ENCODE measurements at regions not wholly inside any gene's neighbourhood (a gene's known extent, or its start where the extent isn't known, plus 50 kb on each side); places are given as distances from the start of the nearest gene placed in this dataset.

- TF ChIP-seq SMARCB1 (IDR thresholded peaks at IDR 0.05; ENCODE audit: insufficient read length, low read depth) (no peak), PHF8 (IDR thresholded peaks at IDR 0.05; ENCODE audit: borderline replicate concordance, low read length) (no peak), MAX (CRISPR knock-in tag; IDR thresholded peaks at IDR 0.05) (no peak), JUND (IDR thresholded peaks at IDR 0.05; ENCODE audit: borderline replicate concordance, low read depth, low read length) (no peak), JUND (tag; IDR thresholded peaks at IDR 0.05; ENCODE audit: borderline replicate concordance, low read depth, low read length) (no peak), TAF1 (IDR thresholded peaks at IDR 0.05; ENCODE audit: control insufficient read depth, extremely low read depth, insufficient read depth, low read length, severe bottlenecking) (no peak), ZC3H4 (CRISPR knock-in tag; IDR thresholded peaks at IDR 0.05; ENCODE audit: borderline replicate concordance) (no peak), SIN3A (IDR thresholded peaks at IDR 0.05; ENCODE audit: borderline replicate concordance in 2 of 2, control insufficient read depth in 1 of 2, low read depth in 2 of 2, low read length in 2 of 2) (no peak), POLR2AphosphoS5 (IDR thresholded peaks at IDR 0.05; ENCODE audit: control insufficient read depth, insufficient read depth, low read depth, low read length) (no peak), JUN (IDR thresholded peaks at IDR 0.05; ENCODE audit: borderline replicate concordance, low read depth, low read length) (no peak), JUN (CRISPR knock-in tag; IDR thresholded peaks at IDR 0.05; ENCODE audit: borderline replicate concordance) (no peak), MAFK (IDR thresholded peaks at IDR 0.05; ENCODE audit: low read length) (no peak), ATF2 (CRISPR knock-in tag; IDR thresholded peaks at IDR 0.05) (no peak), FOS (IDR thresholded peaks at IDR 0.05; ENCODE audit: extremely low read depth, insufficient read length) (no peak), CTCF (IDR thresholded peaks at IDR 0.05 in 2 of 3, conservative IDR thresholded peaks at IDR 0.05 in 1 of 3; ENCODE audit: insufficient read depth in 2 of 3, low read depth in 1 of 3, low read length in 3 of 3) (no peak)
Observed at GRCh38 chr6:66533921-66534404, 826.9 kb upstream of the EYS start.

All from K562 (cell line).